ENCODE measurements at regions not wholly inside any gene's neighbourhood (a gene's known extent, or its start where the extent isn't known, plus 50 kb on each side); places are given as distances from the start of the nearest gene placed in this dataset.

DNA sequence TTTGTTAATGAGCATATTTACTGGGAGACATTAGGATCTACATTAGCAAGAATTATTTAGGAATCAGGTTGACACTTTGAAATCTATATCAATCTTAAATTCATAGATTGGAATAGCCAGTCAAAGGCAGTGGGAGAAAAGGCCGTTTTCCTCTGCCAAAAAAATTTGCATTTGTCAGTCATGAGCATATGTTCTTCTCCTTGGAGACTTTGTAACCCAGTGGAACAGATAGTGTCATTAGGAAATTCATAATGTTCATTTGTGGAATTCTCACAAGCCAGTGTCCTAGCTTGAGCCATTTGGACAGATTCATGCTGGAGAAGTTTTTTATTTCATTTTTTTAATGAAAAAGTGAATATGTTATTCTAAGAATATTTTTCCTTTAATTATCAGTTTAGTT lies 260.1 kb downstream of the OXSM start:
- H3K36me3 ChIP-seq (ENCODE audit: control insufficient read depth, insufficient read depth, low read length), result no peaks in the 10 kb centered on the region
- H3K27ac ChIP-seq (ENCODE audit: low read depth, low read length), result no peak overlapping the region
- H3K27me3 ChIP-seq (ENCODE audit: control insufficient read depth, insufficient read depth, low read length), result no peaks in the 10 kb centered on the region
- H3K9ac ChIP-seq (ENCODE audit: low read length), result no peak overlapping the region
- no peak overlapping the region for H3K4me3 ChIP-seq (ENCODE audit: low read length)
- H3K4me1 ChIP-seq (ENCODE audit: control insufficient read depth, insufficient read depth, low read length), result no peaks in the 10 kb centered on the region

DNA sequence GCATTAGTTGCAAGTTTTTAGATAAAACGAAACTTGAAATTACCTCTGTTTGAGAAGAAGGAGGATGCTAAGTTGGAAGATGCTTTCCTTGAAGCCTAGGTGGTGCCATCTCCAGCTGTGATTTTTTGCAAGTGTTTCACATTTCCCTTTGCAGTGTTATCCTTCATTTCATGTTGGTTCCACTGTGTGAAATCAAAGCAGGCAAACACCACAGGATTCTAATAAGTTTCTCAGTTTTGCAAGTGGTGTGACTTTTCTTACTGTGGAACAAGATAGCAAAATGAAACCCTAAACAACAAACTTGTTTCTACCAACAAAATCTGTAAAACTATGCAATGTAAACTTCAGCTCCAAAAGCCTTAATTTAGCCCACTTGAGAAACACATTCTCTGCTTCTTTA lies 260.9 kb downstream of the OXSM start:
- no peak overlapping the region for H3K9ac ChIP-seq (ENCODE audit: low read length)
- no peak overlapping the region for H3K27ac ChIP-seq (ENCODE audit: low read depth, low read length)
- no peak overlapping the region for H3K4me3 ChIP-seq (ENCODE audit: low read length)
- H3K27me3 ChIP-seq (ENCODE audit: control insufficient read depth, insufficient read depth, low read length), result no peaks in the 10 kb centered on the region
- no peaks in the 10 kb centered on the region for H3K36me3 ChIP-seq (ENCODE audit: control insufficient read depth, insufficient read depth, low read length)
- no peaks in the 10 kb centered on the region for H3K4me1 ChIP-seq (ENCODE audit: control insufficient read depth, insufficient read depth, low read length)

DNA sequence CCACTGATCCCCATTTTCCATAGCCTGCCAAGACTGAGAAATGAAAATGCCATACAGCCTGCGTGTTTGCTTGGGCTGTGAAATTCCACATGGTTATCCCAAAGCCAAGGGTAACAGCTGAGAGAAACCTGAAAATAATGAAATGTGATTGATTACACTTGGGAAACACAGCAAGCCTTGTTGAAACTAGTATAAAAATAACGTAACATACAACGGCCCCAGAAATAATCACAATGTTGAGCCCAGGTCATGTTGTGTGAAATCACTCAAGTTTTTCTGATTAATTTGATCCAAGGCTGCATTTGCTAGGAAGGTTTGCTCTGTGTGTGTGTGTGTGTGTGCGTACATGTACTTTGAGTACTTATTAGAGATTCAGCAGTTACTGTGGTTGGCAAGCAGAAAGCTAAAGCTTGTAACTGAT lies 269.0 kb downstream of the OXSM start:
- Histone ChIP-seq H3K27ac (ENCODE audit: low read depth, low read length) (peak overlapping the region; percentile 21), H3K9ac (ENCODE audit: low read length) (no peak overlapping the region), H3K4me1 (ENCODE audit: control insufficient read depth, insufficient read depth, low read length) (peaks cover 4% of the 10 kb centered on the region), H3K36me3 (ENCODE audit: control insufficient read depth, insufficient read depth, low read length) (no peaks in the 10 kb centered on the region), H3K27me3 (ENCODE audit: control insufficient read depth, insufficient read depth, low read length) (no peaks in the 10 kb centered on the region), H3K4me3 (ENCODE audit: low read length) (no peak overlapping the region)

DNA sequence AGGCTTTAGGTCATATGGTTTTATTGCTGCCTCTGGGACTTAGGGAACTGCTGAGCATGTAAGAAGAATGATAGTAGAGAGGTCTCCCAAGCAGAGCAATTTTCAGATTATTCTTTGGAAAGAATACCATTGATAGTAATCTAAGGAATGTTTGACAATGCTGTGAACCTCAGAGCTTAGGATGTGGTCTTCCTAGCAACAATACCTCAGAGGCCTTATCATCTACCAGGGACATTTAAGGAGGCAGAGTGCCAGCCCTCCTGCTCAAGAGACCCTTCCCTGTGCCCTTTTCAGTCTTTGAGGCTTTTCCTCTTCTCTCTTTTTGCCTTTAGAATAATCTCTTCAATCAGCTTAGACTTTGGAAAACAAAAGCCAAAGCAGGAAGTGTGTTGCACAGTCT lies 272.1 kb downstream of the OXSM start:
- Histone ChIP-seq H3K36me3 (ENCODE audit: control insufficient read depth, insufficient read depth, low read length) (no peaks in the 10 kb centered on the region), H3K9ac (ENCODE audit: low read length) (no peak overlapping the region), H3K4me1 (ENCODE audit: control insufficient read depth, insufficient read depth, low read length) (peaks cover 8% of the 10 kb centered on the region), H3K27ac (ENCODE audit: low read depth, low read length) (no peak overlapping the region), H3K27me3 (ENCODE audit: control insufficient read depth, insufficient read depth, low read length) (no peaks in the 10 kb centered on the region), H3K4me3 (ENCODE audit: low read length) (no peak overlapping the region)

DNA sequence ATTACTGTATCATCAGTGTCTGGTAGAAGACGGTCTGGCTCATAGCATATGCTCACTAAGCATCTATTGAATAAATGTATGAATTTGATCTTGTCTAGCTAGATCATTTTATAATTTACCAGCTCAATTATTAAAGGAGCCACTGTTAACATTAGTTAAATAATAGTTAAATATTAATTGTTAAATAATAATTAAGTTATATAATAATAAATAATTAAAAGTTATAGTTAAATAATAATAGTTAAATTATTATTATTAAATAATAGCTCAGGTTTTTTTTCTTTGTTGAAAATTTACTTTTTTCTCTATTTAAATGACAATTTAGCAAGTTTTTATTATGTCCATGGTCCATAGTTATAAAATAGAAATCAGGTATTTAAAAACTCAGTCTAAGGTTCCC lies 274.4 kb downstream of the OXSM start:
- Histone ChIP-seq H3K4me3 (ENCODE audit: low read length) (no peak overlapping the region), H3K27me3 (ENCODE audit: control insufficient read depth, insufficient read depth, low read length) (no peaks in the 10 kb centered on the region), H3K9ac (ENCODE audit: low read length) (no peak overlapping the region), H3K27ac (ENCODE audit: low read depth, low read length) (no peak overlapping the region), H3K4me1 (ENCODE audit: control insufficient read depth, insufficient read depth, low read length) (peaks cover 5% of the 10 kb centered on the region), H3K36me3 (ENCODE audit: control insufficient read depth, insufficient read depth, low read length) (no peaks in the 10 kb centered on the region)

DNA sequence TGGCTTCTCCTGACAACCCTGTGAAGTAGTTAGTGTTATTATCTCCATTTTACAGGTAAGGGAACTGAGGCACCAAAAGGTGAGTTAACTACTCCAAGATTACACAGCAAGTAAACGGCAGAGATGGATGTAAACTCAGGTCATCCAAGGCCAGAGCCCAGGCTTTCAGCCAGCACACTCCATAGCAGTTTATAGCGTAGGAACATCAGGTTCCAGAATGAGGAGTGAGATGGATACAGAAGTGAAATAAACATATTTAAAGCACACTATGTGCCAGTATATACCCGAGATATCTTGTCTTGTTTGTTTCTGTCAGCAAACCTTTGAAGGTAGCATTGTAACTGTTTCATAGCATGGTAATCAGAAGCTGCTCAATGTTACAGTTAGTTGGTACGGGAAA lies 279.0 kb downstream of the OXSM start:
- Histone ChIP-seq H3K27ac (ENCODE audit: low read depth, low read length) (peak overlapping the region; percentile 47), H3K4me3 (ENCODE audit: low read length) (no peak overlapping the region), H3K9ac (ENCODE audit: low read length) (no peak overlapping the region), H3K36me3 (ENCODE audit: control insufficient read depth, insufficient read depth, low read length) (no peaks in the 10 kb centered on the region), H3K4me1 (ENCODE audit: control insufficient read depth, insufficient read depth, low read length) (peaks cover 7% of the 10 kb centered on the region), H3K27me3 (ENCODE audit: control insufficient read depth, insufficient read depth, low read length) (no peaks in the 10 kb centered on the region)

DNA sequence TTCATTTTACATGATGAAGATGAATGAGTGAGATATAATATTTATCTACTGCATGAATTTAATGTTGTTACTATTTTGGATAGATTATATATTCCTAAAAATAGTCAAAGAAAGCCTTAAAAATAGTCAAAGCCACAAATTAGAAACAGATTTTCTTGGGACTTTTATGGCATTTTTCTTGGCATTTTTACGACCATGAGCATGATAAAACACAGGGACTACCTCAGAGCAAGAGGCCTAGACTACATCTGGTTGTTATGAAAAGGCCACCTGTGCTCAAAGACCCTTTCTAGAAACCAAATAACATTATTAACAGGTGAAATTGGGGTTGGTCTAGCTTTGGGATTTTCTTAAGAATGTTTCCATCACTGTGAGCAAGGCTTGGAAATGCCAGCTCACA lies 281.0 kb downstream of the OXSM start:
- H3K9ac ChIP-seq (ENCODE audit: low read length), result no peak overlapping the region
- H3K36me3 ChIP-seq (ENCODE audit: control insufficient read depth, insufficient read depth, low read length), result no peaks in the 10 kb centered on the region
- no peaks in the 10 kb centered on the region for H3K27me3 ChIP-seq (ENCODE audit: control insufficient read depth, insufficient read depth, low read length)
- H3K4me1 ChIP-seq (ENCODE audit: control insufficient read depth, insufficient read depth, low read length), result peaks cover 7% of the 10 kb centered on the region
- no peak overlapping the region for H3K4me3 ChIP-seq (ENCODE audit: low read length)
- H3K27ac ChIP-seq (ENCODE audit: low read depth, low read length), result no peak overlapping the region

DNA sequence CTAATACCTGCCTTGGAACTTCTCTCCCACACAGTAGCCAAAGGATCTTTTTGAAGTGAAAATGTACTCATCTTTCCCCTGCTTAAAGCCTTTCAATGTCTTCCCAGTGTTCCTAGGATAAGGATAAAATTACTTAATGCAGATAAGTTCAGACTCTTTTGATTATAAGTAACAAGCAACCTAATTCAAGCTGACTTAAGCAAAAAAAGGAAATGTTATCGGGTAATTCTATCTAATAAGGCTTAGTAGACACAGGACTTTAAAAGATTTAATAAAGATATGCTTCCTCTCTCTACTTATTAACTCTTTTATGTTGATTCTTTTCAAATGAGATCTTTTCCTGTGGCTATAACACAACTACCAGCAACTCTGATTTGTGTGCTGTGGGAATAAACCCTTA lies 284.2 kb downstream of the OXSM start:
- Histone ChIP-seq H3K4me1 (ENCODE audit: control insufficient read depth, insufficient read depth, low read length) (peaks cover 2% of the 10 kb centered on the region), H3K27me3 (ENCODE audit: control insufficient read depth, insufficient read depth, low read length) (no peaks in the 10 kb centered on the region), H3K36me3 (ENCODE audit: control insufficient read depth, insufficient read depth, low read length) (no peaks in the 10 kb centered on the region), H3K27ac (ENCODE audit: low read depth, low read length) (no peak overlapping the region), H3K4me3 (ENCODE audit: low read length) (no peak overlapping the region), H3K9ac (ENCODE audit: low read length) (no peak overlapping the region)

DNA sequence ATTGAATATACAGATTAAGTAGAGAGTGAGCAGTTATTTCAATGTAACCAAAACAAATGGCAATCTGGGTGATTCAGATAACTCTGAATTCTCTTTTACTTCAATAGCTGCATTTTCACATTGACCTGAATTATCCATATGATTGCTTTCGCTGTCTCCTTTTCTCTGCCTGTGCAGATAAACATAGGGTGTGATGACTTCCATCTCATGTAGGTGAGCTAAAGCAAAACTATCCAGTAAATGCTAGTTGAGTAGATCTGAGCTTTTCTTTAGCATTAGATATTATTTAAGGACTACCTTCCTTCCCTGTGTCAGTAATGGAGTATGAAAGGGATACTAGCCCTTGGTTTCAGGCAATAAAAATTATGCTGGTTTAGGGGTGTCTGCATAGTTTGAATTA lies 288.6 kb downstream of the OXSM start:
- no peaks in the 10 kb centered on the region for H3K4me1 ChIP-seq (ENCODE audit: control insufficient read depth, insufficient read depth, low read length)
- no peaks in the 10 kb centered on the region for H3K27me3 ChIP-seq (ENCODE audit: control insufficient read depth, insufficient read depth, low read length)
- no peak overlapping the region for H3K4me3 ChIP-seq (ENCODE audit: low read length)
- no peak overlapping the region for H3K9ac ChIP-seq (ENCODE audit: low read length)
- no peak overlapping the region for H3K27ac ChIP-seq (ENCODE audit: low read depth, low read length)
- no peaks in the 10 kb centered on the region for H3K36me3 ChIP-seq (ENCODE audit: control insufficient read depth, insufficient read depth, low read length)

DNA sequence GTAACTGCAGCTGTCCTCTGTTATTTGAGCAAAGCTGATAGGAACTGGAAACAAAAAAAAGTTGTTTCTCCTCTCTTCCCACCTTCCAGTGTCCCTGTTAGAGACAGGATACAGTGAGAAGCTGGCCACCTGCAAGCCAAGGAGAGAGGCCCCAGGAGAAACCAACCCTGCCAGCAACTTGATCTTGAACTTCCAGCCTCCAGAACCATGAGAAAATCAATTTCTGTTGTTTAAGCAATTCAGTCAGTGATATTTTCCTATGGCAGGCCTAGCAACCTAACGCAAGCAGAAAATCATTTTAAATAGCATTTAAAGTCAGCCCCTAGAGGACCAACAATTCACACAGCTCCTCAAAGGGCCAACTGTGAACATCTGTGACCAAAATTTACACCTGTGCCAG lies 291.3 kb downstream of the OXSM start:
- Histone ChIP-seq H3K4me3 (ENCODE audit: low read length) (no peak overlapping the region), H3K4me1 (ENCODE audit: control insufficient read depth, insufficient read depth, low read length) (peaks cover 2% of the 10 kb centered on the region)

DNA sequence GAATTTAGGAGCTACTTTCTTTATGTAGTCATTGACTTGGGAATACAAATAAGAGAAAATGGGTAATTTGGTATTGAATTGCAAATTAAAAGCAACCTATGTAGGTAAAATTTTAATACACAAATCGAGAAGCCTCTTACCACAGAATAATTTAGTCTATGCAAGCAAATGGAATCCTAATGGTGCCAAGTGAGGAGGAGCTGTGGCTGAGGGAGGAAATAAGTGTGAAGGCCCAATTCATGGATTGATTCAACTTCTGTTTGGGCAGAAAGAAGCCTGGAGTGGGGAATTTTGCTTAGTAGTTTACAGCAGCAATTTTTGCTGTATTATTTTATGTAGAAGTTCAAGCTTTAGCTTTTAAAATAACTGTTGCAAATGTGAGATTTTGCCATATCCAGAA lies 291.9 kb downstream of the OXSM start:
- H3K27me3 ChIP-seq (ENCODE audit: control insufficient read depth, insufficient read depth, low read length), result no peaks in the 10 kb centered on the region
- no peak overlapping the region for H3K9ac ChIP-seq (ENCODE audit: low read length)
- H3K36me3 ChIP-seq (ENCODE audit: control insufficient read depth, insufficient read depth, low read length), result no peaks in the 10 kb centered on the region
- no peak overlapping the region for H3K27ac ChIP-seq (ENCODE audit: low read depth, low read length)
- H3K4me1 ChIP-seq (ENCODE audit: control insufficient read depth, insufficient read depth, low read length), result peaks cover 2% of the 10 kb centered on the region
- H3K4me3 ChIP-seq (ENCODE audit: low read length), result no peak overlapping the region

More for the DNA sequence above, 291.3 kb downstream of the OXSM start:
- H3K36me3 ChIP-seq (ENCODE audit: control insufficient read depth, insufficient read depth, low read length), result no peaks in the 10 kb centered on the region
- H3K9ac ChIP-seq (ENCODE audit: low read length), result no peak overlapping the region
- H3K27ac ChIP-seq (ENCODE audit: low read depth, low read length), result no peak overlapping the region
- H3K27me3 ChIP-seq (ENCODE audit: control insufficient read depth, insufficient read depth, low read length), result no peaks in the 10 kb centered on the region

DNA sequence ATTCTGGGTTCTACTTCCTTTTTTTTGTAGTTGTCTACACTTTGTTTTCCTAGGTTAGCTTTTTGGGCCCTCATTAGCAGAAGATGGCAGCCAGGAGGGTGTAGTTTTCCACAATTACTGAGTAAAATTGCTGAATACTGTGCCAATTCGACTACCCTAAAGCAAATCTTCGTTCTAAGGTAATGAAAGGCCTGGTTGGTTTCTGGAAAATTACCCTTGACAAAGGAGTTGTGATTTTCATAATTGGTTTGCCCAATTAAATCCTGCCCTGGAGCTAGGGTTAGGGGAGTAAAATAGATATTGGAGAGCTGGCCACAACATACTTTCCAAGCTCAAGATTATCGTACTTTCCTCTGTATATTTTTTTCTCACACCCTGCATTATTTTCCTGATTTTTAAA lies 293.0 kb downstream of the OXSM start:
- Histone ChIP-seq H3K27me3 (ENCODE audit: control insufficient read depth, insufficient read depth, low read length) (no peaks in the 10 kb centered on the region), H3K36me3 (ENCODE audit: control insufficient read depth, insufficient read depth, low read length) (no peaks in the 10 kb centered on the region), H3K4me3 (ENCODE audit: low read length) (no peak overlapping the region), H3K27ac (ENCODE audit: low read depth, low read length) (peak overlapping the region; percentile 18), H3K9ac (ENCODE audit: low read length) (no peak overlapping the region), H3K4me1 (ENCODE audit: control insufficient read depth, insufficient read depth, low read length) (peaks cover 2% of the 10 kb centered on the region)

DNA sequence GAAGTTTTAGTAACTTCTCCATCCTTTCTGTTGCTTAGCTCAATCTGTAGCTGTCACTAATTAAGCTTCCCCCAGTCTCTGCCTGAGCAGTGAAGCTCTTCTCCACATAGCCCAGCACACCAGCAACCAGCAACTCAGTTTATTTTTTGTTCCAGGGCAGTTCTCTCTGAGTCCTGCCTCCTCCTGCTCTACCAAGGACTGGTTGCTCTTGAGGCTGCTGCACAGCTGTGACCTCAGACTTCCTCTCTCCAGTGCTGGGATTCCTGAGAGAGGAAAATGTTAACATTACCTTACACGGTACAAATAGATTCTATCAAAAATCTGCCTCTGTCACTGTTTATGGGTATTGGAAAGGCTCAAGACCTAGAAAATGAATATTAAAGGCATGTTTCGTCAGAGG lies 294.7 kb downstream of the OXSM start:
- Histone ChIP-seq H3K4me3 (ENCODE audit: low read length) (no peak overlapping the region), H3K27me3 (ENCODE audit: control insufficient read depth, insufficient read depth, low read length) (no peaks in the 10 kb centered on the region), H3K27ac (ENCODE audit: low read depth, low read length) (peak overlapping the region; percentile 58), H3K36me3 (ENCODE audit: control insufficient read depth, insufficient read depth, low read length) (no peaks in the 10 kb centered on the region), H3K9ac (ENCODE audit: low read length) (no peak overlapping the region), H3K4me1 (ENCODE audit: control insufficient read depth, insufficient read depth, low read length) (peaks cover 2% of the 10 kb centered on the region)

All from rectal smooth muscle tissue (tissue), 1 donor.